Memory B cell (primary cell): ENCODE measurements at regions not wholly inside any gene's neighbourhood (a gene's known extent, or its start where the extent isn't known, plus 50 kb on each side); places are given as distances from the start of the nearest gene placed in this dataset.

ENCODE experiments used
- ATAC-seq: fragments of 150-1000 bp; cut with Tn5 transposase; 2 replicates; pipeline ENCODE4 v1.10.0; 2021; ENCODE audit warnings: low read depth, mild to moderate bottlenecking, moderate library complexity
- DNase-seq, 2 donors: peaks; one replicate each; pipeline ENCODE4 v3.0.0; 2022; ENCODE audit warnings: low spot score in 2 of 2
- H3K27ac Mint-ChIP-seq: one replicate; pipeline ENCODE4 v1.8.0; 2022; ENCODE audit warnings: mild to moderate bottlenecking, moderate library complexity, mixed read lengths
- H3K27me3 Mint-ChIP-seq: one replicate; pipeline ENCODE4 v1.8.0; 2022; ENCODE audit warnings: mixed read lengths
- H3K36me3 Mint-ChIP-seq: one replicate; pipeline ENCODE4 v1.8.0; 2022; ENCODE audit warnings: mild to moderate bottlenecking, mixed read lengths
- H3K4me1 Mint-ChIP-seq: one replicate; pipeline ENCODE4 v1.8.0; 2022; ENCODE audit warnings: mixed read lengths
- H3K4me3 Mint-ChIP-seq: one replicate; pipeline ENCODE4 v1.8.0; 2022; ENCODE audit warnings: mild to moderate bottlenecking, moderate library complexity, mixed read lengths
- H3K9me3 Mint-ChIP-seq: one replicate; pipeline ENCODE4 v1.8.0; 2022; ENCODE audit warnings: mixed read lengths

- H3K4me1 Mint-ChIP-seq, result no peaks in the 10 kb centered on the region
- no peak overlapping the region for H3K4me3 Mint-ChIP-seq
- ATAC-seq (no peak), DNase-seq (no peak)
- H3K9me3 Mint-ChIP-seq, result peaks cover 5% of the 10 kb centered on the region
- H3K27me3 Mint-ChIP-seq, result no peaks in the 10 kb centered on the region
- no peak overlapping the region for H3K27ac Mint-ChIP-seq
- H3K36me3 Mint-ChIP-seq, result no peaks in the 10 kb centered on the region
Observed at GRCh38 chr19:31578326-31578725, 229.1 kb upstream of the TSHZ3 start.

- Mint-ChIP-seq H3K4me3 (no peak overlapping the region), H3K27me3 (no peaks in the 10 kb centered on the region), H3K9me3 (peaks cover 6% of the 10 kb centered on the region), H3K36me3 (no peaks in the 10 kb centered on the region), H3K4me1 (no peaks in the 10 kb centered on the region), H3K27ac (no peak overlapping the region)
- DNase-seq (no peak), ATAC-seq (no peak)
Observed at GRCh38 chr19:31583148-31583547, 233.9 kb upstream of the TSHZ3 start.

GRCh38 chr19:31586282-31586681, 237.0 kb upstream of the TSHZ3 start:
- H3K9me3 Mint-ChIP-seq, result peaks cover 15% of the 10 kb centered on the region
- DNase-seq, result no peak
- H3K4me1 Mint-ChIP-seq, result no peaks in the 10 kb centered on the region
- H3K36me3 Mint-ChIP-seq, result no peaks in the 10 kb centered on the region
- ATAC-seq, result no peak
- no peaks in the 10 kb centered on the region for H3K27me3 Mint-ChIP-seq
- H3K27ac Mint-ChIP-seq, result no peak overlapping the region
- H3K4me3 Mint-ChIP-seq, result no peak overlapping the region

GRCh38 chr19:31589109-31589508, 239.9 kb upstream of the TSHZ3 start:
- no peak overlapping the region for H3K4me3 Mint-ChIP-seq
- H3K9me3 Mint-ChIP-seq, result peaks cover 14% of the 10 kb centered on the region

GRCh38 chr19:31591258-31591657, 242.0 kb upstream of the TSHZ3 start:
- DNase-seq, result no peak
- Mint-ChIP-seq H3K27ac (no peak overlapping the region), H3K27me3 (no peaks in the 10 kb centered on the region), H3K4me1 (no peaks in the 10 kb centered on the region), H3K9me3 (peaks cover 14% of the 10 kb centered on the region), H3K36me3 (no peaks in the 10 kb centered on the region), H3K4me3 (no peak overlapping the region)
- ATAC-seq, result no peak

More at GRCh38 chr19:31589109-31589508, 239.9 kb upstream of the TSHZ3 start:
- ATAC-seq, result no peak
- Mint-ChIP-seq H3K27me3 (no peaks in the 10 kb centered on the region), H3K36me3 (no peaks in the 10 kb centered on the region), H3K27ac (no peak overlapping the region), H3K4me1 (no peaks in the 10 kb centered on the region)
- DNase-seq, result no peak

GRCh38 chr19:31592456-31592855, 243.2 kb upstream of the TSHZ3 start:
- Mint-ChIP-seq H3K27me3 (no peaks in the 10 kb centered on the region), H3K27ac (no peak overlapping the region), H3K4me3 (no peak overlapping the region), H3K9me3 (peaks cover 16% of the 10 kb centered on the region), H3K4me1 (no peaks in the 10 kb centered on the region), H3K36me3 (no peaks in the 10 kb centered on the region)
- ATAC-seq (no peak), DNase-seq (no peak)

GRCh38 chr19:31594701-31595100, 245.5 kb upstream of the TSHZ3 start:
- DNase-seq, result no peak
- no peaks in the 10 kb centered on the region for H3K36me3 Mint-ChIP-seq
- H3K27me3 Mint-ChIP-seq, result no peaks in the 10 kb centered on the region
- H3K9me3 Mint-ChIP-seq, result peaks cover 14% of the 10 kb centered on the region
- H3K4me3 Mint-ChIP-seq, result no peak overlapping the region
- H3K27ac Mint-ChIP-seq, result no peak overlapping the region
- H3K4me1 Mint-ChIP-seq, result no peaks in the 10 kb centered on the region
- ATAC-seq, result no peak

- no peaks in the 10 kb centered on the region for H3K36me3 Mint-ChIP-seq
- ATAC-seq (no peak), DNase-seq (no peak)
- H3K4me1 Mint-ChIP-seq, result no peaks in the 10 kb centered on the region
- no peak overlapping the region for H3K27ac Mint-ChIP-seq
- H3K9me3 Mint-ChIP-seq, result peaks cover 8% of the 10 kb centered on the region
- H3K27me3 Mint-ChIP-seq, result no peaks in the 10 kb centered on the region
- H3K4me3 Mint-ChIP-seq, result no peak overlapping the region
Observed at GRCh38 chr19:31595521-31595920, 246.3 kb upstream of the TSHZ3 start.

- peaks cover 8% of the 10 kb centered on the region for H3K9me3 Mint-ChIP-seq
- DNase-seq (no peak), ATAC-seq (no peak)
- no peaks in the 10 kb centered on the region for H3K36me3 Mint-ChIP-seq
- no peaks in the 10 kb centered on the region for H3K4me1 Mint-ChIP-seq
- H3K27me3 Mint-ChIP-seq, result no peaks in the 10 kb centered on the region
- H3K4me3 Mint-ChIP-seq, result no peak overlapping the region
- H3K27ac Mint-ChIP-seq, result no peak overlapping the region
Observed at GRCh38 chr19:31596751-31597150, 247.5 kb upstream of the TSHZ3 start.

- H3K4me3 Mint-ChIP-seq, result no peak overlapping the region
- no peak for ATAC-seq
- H3K36me3 Mint-ChIP-seq, result no peaks in the 10 kb centered on the region
- no peak overlapping the region for H3K27ac Mint-ChIP-seq
- no peaks in the 10 kb centered on the region for H3K27me3 Mint-ChIP-seq
- no peaks in the 10 kb centered on the region for H3K4me1 Mint-ChIP-seq
- peaks cover 8% of the 10 kb centered on the region for H3K9me3 Mint-ChIP-seq
- no peak for DNase-seq
Observed at GRCh38 chr19:31597616-31598015, 248.4 kb upstream of the TSHZ3 start.

- no peaks in the 10 kb centered on the region for H3K4me1 Mint-ChIP-seq
- no peak overlapping the region for H3K27ac Mint-ChIP-seq
- peaks cover 6% of the 10 kb centered on the region for H3K9me3 Mint-ChIP-seq
- H3K27me3 Mint-ChIP-seq, result no peaks in the 10 kb centered on the region
- H3K4me3 Mint-ChIP-seq, result no peak overlapping the region
- ATAC-seq (no peak), DNase-seq (no peak)
- H3K36me3 Mint-ChIP-seq, result no peaks in the 10 kb centered on the region
Observed at GRCh38 chr19:31598730-31599238, 249.5 kb upstream of the TSHZ3 start.

- no peak overlapping the region for H3K27ac Mint-ChIP-seq
- no peak for ATAC-seq
Observed at GRCh38 chr19:31600731-31601295, 251.6 kb upstream of the TSHZ3 start.

GRCh38 chr19:31601855-31602254, 252.6 kb upstream of the TSHZ3 start:
- ATAC-seq (no peak), DNase-seq (no peak)
- Mint-ChIP-seq H3K27me3 (no peaks in the 10 kb centered on the region), H3K27ac (no peak overlapping the region), H3K4me1 (no peaks in the 10 kb centered on the region), H3K9me3 (peaks cover 9% of the 10 kb centered on the region), H3K4me3 (no peak overlapping the region), H3K36me3 (no peaks in the 10 kb centered on the region)

More at GRCh38 chr19:31600731-31601295, 251.6 kb upstream of the TSHZ3 start:
- H3K36me3 Mint-ChIP-seq, result no peaks in the 10 kb centered on the region
- H3K4me1 Mint-ChIP-seq, result no peaks in the 10 kb centered on the region
- no peak for DNase-seq
- H3K9me3 Mint-ChIP-seq, result peaks cover 10% of the 10 kb centered on the region
- no peaks in the 10 kb centered on the region for H3K27me3 Mint-ChIP-seq
- H3K4me3 Mint-ChIP-seq, result no peak overlapping the region

GRCh38 chr19:31602548-31602947, 253.3 kb upstream of the TSHZ3 start:
- H3K27me3 Mint-ChIP-seq, result no peaks in the 10 kb centered on the region
- no peak for DNase-seq
- H3K27ac Mint-ChIP-seq, result no peak overlapping the region
- no peaks in the 10 kb centered on the region for H3K4me1 Mint-ChIP-seq
- no peak for ATAC-seq
- peaks cover 9% of the 10 kb centered on the region for H3K9me3 Mint-ChIP-seq
- H3K4me3 Mint-ChIP-seq, result no peak overlapping the region
- H3K36me3 Mint-ChIP-seq, result no peaks in the 10 kb centered on the region

GRCh38 chr19:31604493-31605040, 255.3 kb upstream of the TSHZ3 start:
- no peak overlapping the region for H3K27ac Mint-ChIP-seq
- DNase-seq (no peak), ATAC-seq (no peak)
- peaks cover 7% of the 10 kb centered on the region for H3K9me3 Mint-ChIP-seq
- H3K4me3 Mint-ChIP-seq, result no peak overlapping the region
- H3K36me3 Mint-ChIP-seq, result no peaks in the 10 kb centered on the region
- H3K4me1 Mint-ChIP-seq, result no peaks in the 10 kb centered on the region
- H3K27me3 Mint-ChIP-seq, result no peaks in the 10 kb centered on the region
